ENCODE measurements at regions not wholly inside any gene's neighbourhood (a gene's known extent, or its start where the extent isn't known, plus 50 kb on each side); places are given as distances from the start of the nearest gene placed in this dataset.

GRCh38 chr13:59178344-59178743 is 985.4 kb downstream of the DIAPH3 start:
- DNase-seq, result peak; percentile 0

GRCh38 chr13:59182241-59182640 is 981.5 kb downstream of the DIAPH3 start:
- no peak for DNase-seq

GRCh38 chr13:59197397-59197796 is 966.3 kb downstream of the DIAPH3 start:
- no peak for DNase-seq

GRCh38 chr13:59201841-59202240 is 961.9 kb downstream of the DIAPH3 start:
- DNase-seq, result no peak

GRCh38 chr13:59203855-59204254 is 959.9 kb downstream of the DIAPH3 start:
- DNase-seq, result no peak

GRCh38 chr13:59205501-59205900 is 958.2 kb downstream of the DIAPH3 start:
- DNase-seq, result no peak

- no peak for DNase-seq
Observed at GRCh38 chr13:59208405-59209195, 955.1 kb downstream of the DIAPH3 start.

- DNase-seq, result no peak
Observed at GRCh38 chr13:59210543-59210942, 953.2 kb downstream of the DIAPH3 start.

GRCh38 chr13:59211606-59212005 is 952.1 kb downstream of the DIAPH3 start:
- no peak for DNase-seq

- no peak for DNase-seq
Observed at GRCh38 chr13:59229401-59229800, 934.3 kb downstream of the DIAPH3 start.

GRCh38 chr13:59229861-59230260 is 933.9 kb downstream of the DIAPH3 start:
- DNase-seq, result no peak

- DNase-seq, result peak; percentile 5
Observed at GRCh38 chr13:59230484-59231264, 933.1 kb downstream of the DIAPH3 start.

GRCh38 chr13:59236309-59236919 is 927.3 kb downstream of the DIAPH3 start:
- DNase-seq, result no peak

- no peak for DNase-seq
Observed at GRCh38 chr13:59236944-59237343, 926.8 kb downstream of the DIAPH3 start.

- DNase-seq, result no peak
Observed at GRCh38 chr13:59247171-59247570, 916.6 kb downstream of the DIAPH3 start.

GRCh38 chr13:59250336-59251189 is 913.2 kb downstream of the DIAPH3 start:
- no peak for DNase-seq

- DNase-seq, result no peak
Observed at GRCh38 chr13:59259165-59260000, 904.3 kb downstream of the DIAPH3 start.

- no peak for DNase-seq
Observed at GRCh38 chr13:59261928-59262488, 901.7 kb downstream of the DIAPH3 start.

GRCh38 chr13:59263531-59263930 is 900.2 kb downstream of the DIAPH3 start:
- DNase-seq, result no peak

- DNase-seq, result no peak
Observed at GRCh38 chr13:59266478-59267063, 897.2 kb downstream of the DIAPH3 start.

- DNase-seq, result no peak
Observed at GRCh38 chr13:59269476-59269875, 894.3 kb downstream of the DIAPH3 start.
